Activated CD8-positive, alpha-beta T cell treated with anti-CD3 and anti-CD28 coated beads for 36 hours (primary cell): ENCODE measurements at regions not wholly inside any gene's neighbourhood (a gene's known extent, or its start where the extent isn't known, plus 50 kb on each side); places are given as distances from the start of the nearest gene placed in this dataset.
"Not testable (repeated sequence)": the region's sequence is repeated elsewhere in the genome, so short reads cannot be mapped to it uniquely, and the experiment has no call there.

ENCODE experiments used
- ATAC-seq: fragments of 200-7000 bp; cut with Tn5 transposase; one replicate; pipeline ENCODE4 v1.10.0; 2021; ENCODE audit warnings: mild to moderate bottlenecking, moderate library complexity
- CTCF ChIA-PET: fragments of 350-600 bp; sonication (Branson Sonifier 250); formaldehyde crosslinking; loops from one replicate; lab custom pipeline; 2021; ENCODE audit warnings: antibody characterized with exemption; lab: Charles Lee
- POLR2A ChIA-PET: fragments of 350-600 bp; sonication (Branson Sonifier 250); formaldehyde crosslinking; loops from one replicate; lab custom pipeline; 2021; ENCODE audit warnings: antibody characterized with exemption; lab: Charles Lee
- DNase-seq: peaks from one replicate; pipeline ENCODE4 v3.0.0-alpha.2; 2020
- H3K27ac Mint-ChIP-seq: one replicate; pipeline ENCODE4 v1.8.0; 2021; ENCODE audit warnings: mild to moderate bottlenecking, mixed read lengths
- H3K27me3 Mint-ChIP-seq: one replicate; pipeline ENCODE4 v1.8.0; 2021; ENCODE audit warnings: mixed read lengths
- H3K36me3 Mint-ChIP-seq: one replicate; pipeline ENCODE4 v1.8.0; 2021; ENCODE audit warnings: low read depth, mixed read lengths
- H3K4me1 Mint-ChIP-seq: one replicate; pipeline ENCODE4 v1.8.0; 2021; ENCODE audit warnings: low read depth, mixed read lengths
- H3K4me3 Mint-ChIP-seq: one replicate; pipeline ENCODE4 v1.8.0; 2021; ENCODE audit warnings: mild to moderate bottlenecking, moderate library complexity, mixed read lengths
- H3K9me3 Mint-ChIP-seq: one replicate; pipeline ENCODE4 v1.8.0; 2021; ENCODE audit warnings: mixed read lengths
- CTCF ChIP-seq: fragments of 200-600 bp; IDR thresholded peaks from one replicate; pipeline ENCODE4 v1.8.0; 2022; ENCODE audit warnings: antibody characterized with exemption, mild to moderate bottlenecking
- intact Hi-C: fragments of 100-400 bp; cut with micrococcal nuclease; formaldehyde crosslinking; loops from one replicate; pipeline ENCODE4 v1.10.0; 2022

GRCh38 chr10:38718972-38719371 is 624.8 kb downstream of the ZNF37A start:
- intact Hi-C loops, DNase-seq: not testable (repeated sequence)

GRCh38 chr10:38730076-38730475 is 635.9 kb downstream of the ZNF37A start:
- peaks cover 9% of the 10 kb centered on the region for H3K9me3 Mint-ChIP-seq
- no peak for TF ChIP-seq CTCF

More at GRCh38 chr10:38718972-38719371, 624.8 kb downstream of the ZNF37A start:
- POLR2A ChIA-PET, H3K36me3 Mint-ChIP-seq, H3K27ac Mint-ChIP-seq, H3K4me1 Mint-ChIP-seq, CTCF ChIA-PET, ATAC-seq, H3K9me3 Mint-ChIP-seq, H3K27me3 Mint-ChIP-seq, H3K4me3 Mint-ChIP-seq: not testable (repeated sequence)

GRCh38 chr10:38736646-38737045 is 642.5 kb downstream of the ZNF37A start:
- DNase-seq, POLR2A ChIA-PET, H3K4me1 Mint-ChIP-seq, H3K36me3 Mint-ChIP-seq, H3K27ac Mint-ChIP-seq, ATAC-seq, H3K4me3 Mint-ChIP-seq, intact Hi-C loops, H3K27me3 Mint-ChIP-seq, CTCF ChIA-PET: not testable (repeated sequence)
- H3K9me3 Mint-ChIP-seq: peaks cover 13% of the 10 kb centered on the region

More at GRCh38 chr10:38730076-38730475, 635.9 kb downstream of the ZNF37A start:
- Mint-ChIP-seq H3K4me3 (no peak overlapping the region), H3K36me3 (no peaks in the 10 kb centered on the region), H3K27ac (no peak overlapping the region), H3K4me1 (no peaks in the 10 kb centered on the region), H3K27me3 (no peaks in the 10 kb centered on the region)
- CTCF ChIA-PET: no interaction called here
- DNase-seq (no peak), ATAC-seq (no peak)
- intact Hi-C loops: no loop called here
- POLR2A ChIA-PET: no interaction called here

GRCh38 chr10:38737224-38737623 is 643.1 kb downstream of the ZNF37A start:
- H3K9me3 Mint-ChIP-seq: peaks cover 13% of the 10 kb centered on the region
- intact Hi-C loops, ATAC-seq, POLR2A ChIA-PET, H3K27me3 Mint-ChIP-seq, H3K4me1 Mint-ChIP-seq, DNase-seq, CTCF ChIA-PET, H3K36me3 Mint-ChIP-seq, H3K4me3 Mint-ChIP-seq, H3K27ac Mint-ChIP-seq: not testable (repeated sequence)

- CTCF ChIA-PET, H3K4me3 Mint-ChIP-seq, intact Hi-C loops, ATAC-seq, H3K27me3 Mint-ChIP-seq, POLR2A ChIA-PET, H3K4me1 Mint-ChIP-seq, H3K27ac Mint-ChIP-seq, DNase-seq, H3K36me3 Mint-ChIP-seq: not testable (repeated sequence)
- H3K9me3 Mint-ChIP-seq: peaks cover 15% of the 10 kb centered on the region
These were observed 643.9 kb downstream of the ZNF37A start for GRCh38 chr10:38738011-38738410.

GRCh38 chr10:38739011-38739775 is 645.1 kb downstream of the ZNF37A start:
- H3K27me3 Mint-ChIP-seq, CTCF ChIA-PET, ATAC-seq, DNase-seq, H3K27ac Mint-ChIP-seq, POLR2A ChIA-PET, H3K4me1 Mint-ChIP-seq, H3K4me3 Mint-ChIP-seq, H3K36me3 Mint-ChIP-seq, intact Hi-C loops: not testable (repeated sequence)
- H3K9me3 Mint-ChIP-seq: peaks cover 12% of the 10 kb centered on the region

- no peaks in the 10 kb centered on the region for H3K36me3 Mint-ChIP-seq
- H3K27ac Mint-ChIP-seq: no peak overlapping the region
- POLR2A ChIA-PET: no interaction called here
- no peak overlapping the region for H3K4me3 Mint-ChIP-seq
- TF ChIP-seq CTCF: no peak
- ATAC-seq (no peak), DNase-seq (no peak)
- intact Hi-C loops: no loop called here
- CTCF ChIA-PET: no interaction called here
- H3K9me3 Mint-ChIP-seq: peaks cover 8% of the 10 kb centered on the region
- no peaks in the 10 kb centered on the region for H3K27me3 Mint-ChIP-seq
- no peaks in the 10 kb centered on the region for H3K4me1 Mint-ChIP-seq
These were observed 646.0 kb downstream of the ZNF37A start for GRCh38 chr10:38740102-38740501.
